Endothelial cell of umbilical vein (primary cell): ENCODE measurements at regions not wholly inside any gene's neighbourhood (a gene's known extent, or its start where the extent isn't known, plus 50 kb on each side); places are given as distances from the start of the nearest gene placed in this dataset.

ENCODE experiments used
- BruUV-seq: library from RNA; stranded (reverse); fragments of 400-500 nt; replicated peaks from 2 replicates; lab custom pipeline; 2021; lab: Mats Ljungman, UMichigan
- CTCF ChIA-PET: fragments of 300-600, 350-600 bp; sonication (Branson Sonifier 250); formaldehyde crosslinking; loops from one replicate; lab custom pipeline; 2021; ENCODE audit warnings: antibody characterized with exemption, inconsistent platforms; lab: Charles Lee
- POLR2A ChIA-PET: fragments of 300-600, 350-600 bp; sonication (Branson Sonifier 250); formaldehyde crosslinking; loops from one replicate; lab custom pipeline; 2021; ENCODE audit warnings: antibody characterized with exemption, inconsistent platforms; lab: Charles Lee
- DNase-seq: peaks from one replicate; pipeline ENCODE4 v3.0.0-alpha.2; 2011; ENCODE audit warnings: low read depth, low spot score
- FAIRE-seq: peaks from 2 replicates; lab custom pipeline; 2011; peaks lifted over from hg19 to GRCh38; lab: Jason Lieb, UNC
- H2AFZ ChIP-seq: 2 replicates; pipeline ENCODE4 v1.6.0; 2012; ENCODE audit warnings: low read depth, low read length, control low read depth, inconsistent platforms
- H3K27ac ChIP-seq: 2 replicates; pipeline ENCODE4 v1.5.1; 2011; ENCODE audit warnings: low read depth, mild to moderate bottlenecking, control low read depth, low read length, moderate library complexity; ENCODE audit not compliant: insufficient read depth
- H3K27me3 ChIP-seq, 2 experiments: 2 replicates each; pipeline versions ENCODE4 v1.6.0 to v1.6.1; 2011; ENCODE audit warnings: low read length in 2 of 2, mixed read lengths in 1 of 2; ENCODE audit not compliant: control insufficient read depth in 2 of 2, insufficient read depth in 2 of 2
- H3K36me3 ChIP-seq, 2 experiments: 2 replicates in 1 of 2; 3 replicates in 1 of 2; pipeline ENCODE4 v1.5.1; 2011; ENCODE audit warnings: low read length in 2 of 2, mild to moderate bottlenecking in 1 of 2, moderate library complexity in 1 of 2; ENCODE audit not compliant: control insufficient read depth in 2 of 2, insufficient read depth in 2 of 2; ENCODE audit errors: extremely low read depth in 1 of 2
- H3K4me1 ChIP-seq: 3 replicates; pipeline ENCODE4 v1.5.1; 2011; ENCODE audit warnings: mild to moderate bottlenecking, low read length; ENCODE audit not compliant: control insufficient read depth, insufficient read depth; ENCODE audit errors: extremely low read depth
- H3K4me2 ChIP-seq: 2 replicates; pipeline ENCODE4 v1.6.1; 2011; ENCODE audit warnings: low read length, control low read depth, mixed read lengths; ENCODE audit not compliant: insufficient read depth
- H3K4me3 ChIP-seq, 3 experiments: fragments of 200-600 bp in 1 of 3; sonication (generic), shearing (Covaris generic) in 1 of 3; replicated peaks in 1 of 3; 2 replicates each; pipeline ENCODE4 v1.5.1; 2011 to 2016; ENCODE audit warnings: control low read depth in 3 of 3, low read length in 3 of 3, mild to moderate bottlenecking in 2 of 3, inconsistent platforms in 1 of 3, low read depth in 1 of 3, moderate library complexity in 1 of 3; ENCODE audit not compliant: insufficient read depth in 1 of 3
- H3K79me2 ChIP-seq: 2 replicates; pipeline ENCODE4 v1.6.0; 2012; ENCODE audit warnings: low read length, inconsistent platforms; ENCODE audit not compliant: control insufficient read depth, insufficient read depth
- H3K9ac ChIP-seq: replicated peaks from 2 replicates; pipeline ENCODE3; 2011; ENCODE audit warnings: low read length, control low read depth; ENCODE audit not compliant: insufficient read depth; ENCODE audit errors: extremely low read depth
- H3K9me1 ChIP-seq: replicated peaks from 3 replicates; pipeline ENCODE4 v1.6.0; 2011; ENCODE audit warnings: mild to moderate bottlenecking, low read length; ENCODE audit not compliant: control insufficient read depth, insufficient read depth; ENCODE audit errors: extremely low read depth
- H3K9me3 ChIP-seq: replicated peaks from 2 replicates; pipeline ENCODE4 v1.5.1; 2012; ENCODE audit warnings: low read length, inconsistent platforms; ENCODE audit not compliant: control insufficient read depth, insufficient read depth
- H4K20me1 ChIP-seq: replicated peaks from 2 replicates; pipeline ENCODE3; 2011; ENCODE audit warnings: mild to moderate bottlenecking, low read length; ENCODE audit not compliant: control insufficient read depth, insufficient read depth; ENCODE audit errors: extremely low read depth
- CTCF ChIP-seq, 2 donors: IDR thresholded peaks; 1 replicate in 1 of 2; 2 replicates in 1 of 2; pipeline ENCODE4 v1.5.1; 2011; ENCODE audit warnings: low read length in 2 of 2, mild to moderate bottlenecking in 2 of 2, moderate library complexity in 2 of 2, control low read depth in 1 of 2, inconsistent platforms in 1 of 2, low read depth in 1 of 2; ENCODE audit not compliant: insufficient read depth in 1 of 2; ENCODE audit errors: extremely low read depth in 1 of 2
- EZH2 ChIP-seq: IDR thresholded peaks from 2 replicates; pipeline ENCODE4 v1.6.1; 2012; ENCODE audit warnings: borderline replicate concordance, low read depth, mild to moderate bottlenecking, moderate library complexity, low read length, inconsistent platforms; ENCODE audit not compliant: severe bottlenecking
- FOS ChIP-seq: IDR thresholded peaks from 2 replicates; pipeline ENCODE4 v1.6.1; 2011; ENCODE audit warnings: mild to moderate bottlenecking, low read length, moderate library complexity, borderline replicate concordance; ENCODE audit not compliant: insufficient read depth
- GATA2 ChIP-seq: IDR thresholded peaks from 2 replicates; pipeline ENCODE4 v1.7.0; 2011; ENCODE audit warnings: low read depth, mild to moderate bottlenecking, moderate library complexity, mixed read lengths, low read length; ENCODE audit not compliant: insufficient read length, insufficient read depth
- JUN ChIP-seq: IDR thresholded peaks from 2 replicates; pipeline ENCODE4 v1.6.1; 2011; ENCODE audit warnings: borderline replicate concordance, low read depth; ENCODE audit not compliant: insufficient read length, insufficient read depth
- MAX ChIP-seq: IDR thresholded peaks from 2 replicates; pipeline ENCODE4 v1.6.1; 2011; ENCODE audit not compliant: insufficient read depth, insufficient read length
- MYC ChIP-seq: IDR thresholded peaks from one replicate; pipeline ENCODE4 v1.6.1; 2011; ENCODE audit warnings: mild to moderate bottlenecking, low read depth, low read length
- POLR2A ChIP-seq: IDR thresholded peaks from 2 replicates; pipeline ENCODE4 v1.6.1; 2012; ENCODE audit warnings: low read depth, mild to moderate bottlenecking, control low read depth, low read length
- POLR2AphosphoS5 ChIP-seq: IDR thresholded peaks from 2 replicates; pipeline ENCODE4 v1.6.1; 2012; ENCODE audit warnings: low read depth, mild to moderate bottlenecking, control low read depth, low read length, moderate library complexity; ENCODE audit not compliant: insufficient read depth
- dilution Hi-C: fragments of 300-500 bp; cut with MboI; formaldehyde crosslinking; loops from one replicate; pipeline ENCODE4 v1.15.0; 2019; ENCODE audit warnings: low sequenced_read_pairs; ENCODE audit not compliant: extremely low pct_ligation_motif_present
- intact Hi-C: fragments of 100-400 bp; cut with micrococcal nuclease; formaldehyde crosslinking; loops from one replicate; pipeline ENCODE4 v1.10.0; 2022

GRCh38 chr1:8217809-8218208 lies 100.1 kb upstream of the SLC45A1 start:
- no peaks in the 10 kb centered on the region for H4K20me1 ChIP-seq
- no peaks in the 10 kb centered on the region for H3K79me2 ChIP-seq
- dilution Hi-C loops, result no loop called here
- H3K9me1 ChIP-seq, result no peaks in the 10 kb centered on the region
- POLR2A ChIA-PET, result no interaction called here
- no peak for DNase-seq
- no peak for FAIRE-seq
- no peaks in the 10 kb centered on the region for H3K36me3 ChIP-seq
- peak overlapping the region; percentile 58 for H3K27ac ChIP-seq
- peak overlapping the region; percentile 96 for H2AFZ ChIP-seq
- CTCF ChIA-PET, result interaction anchor here (0.6 to 2.1 kb wide), 6 partner anchors 67 to 154 kb away, joined by 3 to 8 read pairs (median 4); no protein-coding TSS in a partner anchor
- H3K4me1 ChIP-seq, result peaks cover 9% of the 10 kb centered on the region
- H3K4me2 ChIP-seq, result peak overlapping the region; percentile 75
- BruUV-seq, result no TSS peak
- no peaks in the 10 kb centered on the region for H3K27me3 ChIP-seq
- peak overlapping the region in 2 of 3 experiments; percentile 14 to 43 for H3K4me3 ChIP-seq
- TF ChIP-seq GATA2 (no peak), JUN (no peak), POLR2A (no peak), MYC (no peak)
- H3K9ac ChIP-seq, result peak overlapping the region; percentile 60
- intact Hi-C loops, result loop anchor here (2.0 kb wide), 2 partner anchors 21 to 97 kb away; no protein-coding TSS in a partner anchor
- no peaks in the 10 kb centered on the region for H3K9me3 ChIP-seq

GRCh38 chr1:8217011-8217711 lies 100.8 kb upstream of the SLC45A1 start:
- POLR2A ChIA-PET, result no interaction called here
- FAIRE-seq, result no peak
- H3K79me2 ChIP-seq, result no peaks in the 10 kb centered on the region
- H3K36me3 ChIP-seq, result no peaks in the 10 kb centered on the region
- peak overlapping the region; percentile 75 for H3K4me2 ChIP-seq
- intact Hi-C loops, result loop anchor here (2.0 kb wide), 2 partner anchors 22 to 98 kb away; no protein-coding TSS in a partner anchor
- H3K9me1 ChIP-seq, result no peaks in the 10 kb centered on the region
- dilution Hi-C loops, result no loop called here
- no peaks in the 10 kb centered on the region for H4K20me1 ChIP-seq
- H3K4me3 ChIP-seq, result peak overlapping the region in 2 of 3 experiments; percentile 30 to 43
- no TSS peak for BruUV-seq
- no peaks in the 10 kb centered on the region for H3K27me3 ChIP-seq
- DNase-seq, result peak; percentile 26
- H3K4me1 ChIP-seq, result peaks cover 15% of the 10 kb centered on the region
- CTCF ChIA-PET, result interaction anchor here (0.6 to 2.1 kb wide), 5 partner anchors 66 to 97 kb away, joined by 3 to 8 read pairs (median 5); no protein-coding TSS in a partner anchor
- H3K27ac ChIP-seq, result peak overlapping the region; percentile 58
- peak overlapping the region; percentile 60 for H3K9ac ChIP-seq
- H3K9me3 ChIP-seq, result no peaks in the 10 kb centered on the region
- TF ChIP-seq EZH2 (no peak), JUN (no peak), POLR2A (no peak), MYC (no peak), CTCF (IDR thresholded peaks at IDR 0.05; ENCODE audit: extremely low read depth in 1 of 2, insufficient read depth in 1 of 2, low read depth in 1 of 2, low read length in 2 of 2) (no peak), POLR2AphosphoS5 (no peak), MAX (no peak), GATA2 (no peak), FOS (no peak)
- H2AFZ ChIP-seq, result peak overlapping the region; percentile 96
